ENCODE measurements at regions not wholly inside any gene's neighbourhood (a gene's known extent, or its start where the extent isn't known, plus 50 kb on each side); places are given as distances from the start of the nearest gene placed in this dataset.

DNA sequence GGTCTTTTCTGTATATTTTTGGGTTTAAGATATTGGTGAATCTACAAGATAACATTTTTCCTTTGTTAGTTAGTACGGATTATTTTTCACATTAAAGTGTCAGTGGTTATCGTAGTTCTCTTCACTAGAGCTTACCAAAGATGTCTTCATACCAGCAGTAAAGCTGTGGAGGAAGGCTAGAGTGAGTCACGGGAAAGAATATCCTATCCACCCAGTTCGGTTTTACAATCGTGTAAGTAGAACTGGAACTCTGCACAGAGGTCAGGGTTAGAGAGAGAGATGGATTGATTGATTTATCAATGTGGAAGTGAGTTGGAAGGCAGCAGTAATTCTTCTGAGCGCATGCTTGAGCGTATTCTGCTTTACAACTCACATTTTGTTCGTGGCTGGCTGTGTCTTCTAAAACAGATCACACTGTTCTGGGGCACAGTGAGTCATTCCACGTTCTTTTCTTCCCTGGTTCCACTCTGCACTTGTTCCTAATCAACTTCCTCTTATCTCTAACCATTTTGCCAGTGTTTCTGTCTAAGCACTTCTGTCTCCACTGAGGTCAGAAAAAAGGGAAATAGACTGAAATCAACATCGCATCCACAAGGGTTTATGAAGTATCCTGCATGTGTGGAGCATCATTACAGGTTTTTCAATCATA lies 86.5 kb upstream of the ARRDC3 start:
- BruUV-seq (replicated peaks), result no TSS peak
- no peak for DNase-seq
- Mint-ChIP-seq H3K9me3 (ENCODE audit: low read depth, unreplicated experiment) (no peaks in the 10 kb centered on the region), H3K36me3 (ENCODE audit: insufficient read depth, unreplicated experiment) (no peaks in the 10 kb centered on the region), H3K4me3 (ENCODE audit: low read depth, unreplicated experiment) (peak overlapping the region; percentile 43), H3K27ac (ENCODE audit: unreplicated experiment) (peak overlapping the region; percentile 52), H3K27me3 (ENCODE audit: unreplicated experiment) (no peaks in the 10 kb centered on the region), H3K4me1 (ENCODE audit: low read depth, unreplicated experiment) (peaks cover 29% of the 10 kb centered on the region)
- TF ChIP-seq, protein P1, sequence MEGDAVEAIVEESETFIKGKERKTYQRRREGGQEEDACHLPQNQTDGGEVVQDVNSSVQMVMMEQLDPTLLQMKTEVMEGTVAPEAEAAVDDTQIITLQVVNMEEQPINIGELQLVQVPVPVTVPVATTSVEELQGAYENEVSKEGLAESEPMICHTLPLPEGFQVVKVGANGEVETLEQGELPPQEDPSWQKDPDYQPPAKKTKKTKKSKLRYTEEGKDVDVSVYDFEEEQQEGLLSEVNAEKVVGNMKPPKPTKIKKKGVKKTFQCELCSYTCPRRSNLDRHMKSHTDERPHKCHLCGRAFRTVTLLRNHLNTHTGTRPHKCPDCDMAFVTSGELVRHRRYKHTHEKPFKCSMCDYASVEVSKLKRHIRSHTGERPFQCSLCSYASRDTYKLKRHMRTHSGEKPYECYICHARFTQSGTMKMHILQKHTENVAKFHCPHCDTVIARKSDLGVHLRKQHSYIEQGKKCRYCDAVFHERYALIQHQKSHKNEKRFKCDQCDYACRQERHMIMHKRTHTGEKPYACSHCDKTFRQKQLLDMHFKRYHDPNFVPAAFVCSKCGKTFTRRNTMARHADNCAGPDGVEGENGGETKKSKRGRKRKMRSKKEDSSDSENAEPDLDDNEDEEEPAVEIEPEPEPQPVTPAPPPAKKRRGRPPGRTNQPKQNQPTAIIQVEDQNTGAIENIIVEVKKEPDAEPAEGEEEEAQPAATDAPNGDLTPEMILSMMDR (IDR thresholded peaks at IDR 0.05; ENCODE audit: unreplicated experiment), result no peak
- CTCF ChIA-PET, result interaction anchor here (1.0 kb wide), 2 partner anchors 13 to 50 kb away, joined by 3 to 4 read pairs; no protein-coding TSS in a partner anchor
- intact Hi-C loops (cut with micrococcal nuclease; ENCODE audit: unreplicated experiment), result no loop called here

DNA sequence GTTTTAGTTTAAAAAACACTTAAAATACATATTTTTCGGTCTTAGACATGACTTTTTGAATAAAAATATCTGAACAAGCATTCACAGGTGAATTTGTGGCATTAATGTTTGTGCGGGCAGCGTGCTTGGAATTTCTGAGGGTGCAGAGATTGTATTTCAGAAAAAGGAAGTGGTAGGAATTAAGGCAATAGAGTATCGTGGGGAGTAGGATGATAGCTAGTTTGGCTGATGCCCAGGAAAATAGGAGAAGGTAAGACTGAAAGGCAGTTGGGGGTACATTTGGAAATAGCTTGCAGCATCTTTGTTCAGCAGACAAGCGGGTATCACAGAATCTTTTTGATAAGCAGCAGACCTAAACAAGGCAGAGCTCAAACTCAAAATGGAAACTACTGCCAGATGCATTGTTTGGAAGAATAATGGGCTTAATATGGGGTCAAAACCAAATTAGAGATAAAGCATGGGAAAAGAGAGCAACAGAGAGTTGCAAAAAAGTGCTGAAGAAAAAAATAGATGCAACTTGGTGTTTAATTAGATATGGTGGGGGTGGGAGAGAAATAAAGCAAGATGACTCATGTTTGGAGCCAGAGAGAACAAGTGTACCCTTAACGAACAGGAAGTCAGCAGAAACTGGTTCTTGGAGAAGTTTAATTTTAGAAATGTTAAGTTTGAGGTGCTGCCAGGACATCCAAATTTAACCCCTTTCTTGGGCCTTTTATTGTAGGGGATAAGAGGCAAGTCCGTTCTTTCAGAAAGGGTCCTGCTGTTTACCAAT lies 85.7 kb upstream of the ARRDC3 start:
- Mint-ChIP-seq H3K27me3 (ENCODE audit: unreplicated experiment) (no peaks in the 10 kb centered on the region), H3K4me1 (ENCODE audit: low read depth, unreplicated experiment) (peaks cover 29% of the 10 kb centered on the region), H3K9me3 (ENCODE audit: low read depth, unreplicated experiment) (no peaks in the 10 kb centered on the region), H3K27ac (ENCODE audit: unreplicated experiment) (peak overlapping the region; percentile 52), H3K36me3 (ENCODE audit: insufficient read depth, unreplicated experiment) (no peaks in the 10 kb centered on the region), H3K4me3 (ENCODE audit: low read depth, unreplicated experiment) (peak overlapping the region; percentile 43)
- BruUV-seq (replicated peaks), result no TSS peak
- CTCF ChIA-PET, result interaction anchor here (1.0 kb wide), 2 partner anchors 12 to 49 kb away, joined by 3 to 4 read pairs; no protein-coding TSS in a partner anchor
- intact Hi-C loops (cut with micrococcal nuclease; ENCODE audit: unreplicated experiment), result no loop called here
- TF ChIP-seq, protein P1 (IDR thresholded peaks at IDR 0.05; ENCODE audit: unreplicated experiment), result no peak
- no peak for DNase-seq

DNA sequence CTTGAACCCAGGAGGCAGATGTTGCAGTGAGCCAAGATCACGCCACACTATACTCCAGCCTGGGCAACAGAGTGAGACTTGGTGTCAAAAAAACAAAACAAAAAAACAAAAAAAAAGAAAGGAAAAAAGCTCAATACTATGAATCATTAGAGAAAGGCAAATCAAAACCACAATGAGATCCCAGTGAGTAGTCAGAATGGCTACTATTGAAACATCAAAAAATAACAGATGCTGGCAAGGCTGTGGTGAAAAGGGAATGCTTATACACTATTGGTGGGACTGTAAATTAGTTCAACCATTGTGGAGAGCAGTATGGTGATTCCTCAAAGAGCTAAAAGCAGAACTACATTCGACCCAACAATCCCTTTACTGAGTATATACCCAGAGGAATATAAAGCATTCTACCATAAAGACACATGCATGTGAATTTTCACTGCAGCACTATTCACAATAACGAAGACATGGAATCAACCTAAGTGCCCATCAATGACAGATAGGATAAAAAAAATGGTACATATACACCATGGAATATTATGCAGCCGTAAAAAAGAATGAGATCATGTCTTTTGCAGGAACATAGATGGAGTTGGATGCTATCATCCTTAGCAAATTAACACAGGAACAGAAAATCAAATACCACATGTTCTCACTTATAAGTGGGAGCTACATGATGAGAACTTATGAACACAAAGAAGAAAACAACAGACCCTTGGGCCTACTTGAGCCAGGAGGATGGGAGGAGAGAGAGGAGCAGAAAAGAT lies 81.9 kb upstream of the ARRDC3 start:
- no peak overlapping the region for H3K27ac Mint-ChIP-seq (ENCODE audit: unreplicated experiment)
- H3K27me3 Mint-ChIP-seq (ENCODE audit: unreplicated experiment), result no peaks in the 10 kb centered on the region
- no peak overlapping the region for H3K4me3 Mint-ChIP-seq (ENCODE audit: low read depth, unreplicated experiment)
- no peak for DNase-seq
- H3K9me3 Mint-ChIP-seq (ENCODE audit: low read depth, unreplicated experiment), result peaks cover 2% of the 10 kb centered on the region
- H3K4me1 Mint-ChIP-seq (ENCODE audit: low read depth, unreplicated experiment), result peaks cover 27% of the 10 kb centered on the region
- intact Hi-C loops (cut with micrococcal nuclease; ENCODE audit: unreplicated experiment), result no loop called here
- BruUV-seq (replicated peaks), result no TSS peak
- CTCF ChIA-PET, result interaction anchor here (1.6 kb wide), 1 partner anchor 10 kb away, joined by 3 read pairs; no protein-coding TSS in a partner anchor
- H3K36me3 Mint-ChIP-seq (ENCODE audit: insufficient read depth, unreplicated experiment), result no peaks in the 10 kb centered on the region
- TF ChIP-seq, protein P1 (IDR thresholded peaks at IDR 0.05; ENCODE audit: unreplicated experiment), result no peak

GRCh38 chr5:91457681-91458058 lies 74.6 kb upstream of the ARRDC3 start:
- no peaks in the 10 kb centered on the region for H3K27me3 Mint-ChIP-seq (ENCODE audit: unreplicated experiment)
- no peak overlapping the region for H3K4me3 Mint-ChIP-seq (ENCODE audit: low read depth, unreplicated experiment)
- DNase-seq, result no peak
- H3K27ac Mint-ChIP-seq (ENCODE audit: unreplicated experiment), result no peak overlapping the region
- H3K9me3 Mint-ChIP-seq (ENCODE audit: low read depth, unreplicated experiment), result no peaks in the 10 kb centered on the region
- no TSS peak for BruUV-seq (replicated peaks)
- CTCF ChIA-PET, result no interaction called here
- H3K4me1 Mint-ChIP-seq (ENCODE audit: low read depth, unreplicated experiment), result no peaks in the 10 kb centered on the region
- H3K36me3 Mint-ChIP-seq (ENCODE audit: insufficient read depth, unreplicated experiment), result no peaks in the 10 kb centered on the region
- intact Hi-C loops (cut with micrococcal nuclease; ENCODE audit: unreplicated experiment), result no loop called here
- TF ChIP-seq, protein P1 (IDR thresholded peaks at IDR 0.05; ENCODE audit: unreplicated experiment), result no peak
